ENCODE measurements at regions not wholly inside any gene's neighbourhood (a gene's known extent, or its start where the extent isn't known, plus 50 kb on each side); places are given as distances from the start of the nearest gene placed in this dataset.

GRCh38 chr11:20248121-20248772 is 88.0 kb upstream of the DBX1 start:
- no peak for TF ChIP-seq CTCF (conservative IDR thresholded peaks at IDR 0.05; ENCODE audit: low read depth, low read length)
- TF ChIP-seq EZH2 (IDR thresholded peaks at IDR 0.05; ENCODE audit: borderline replicate concordance, low read depth, low read length, poor library complexity, severe bottlenecking): no peak
